A172 (cell line): ENCODE measurements at regions not wholly inside any gene's neighbourhood (a gene's known extent, or its start where the extent isn't known, plus 50 kb on each side); places are given as distances from the start of the nearest gene placed in this dataset.

Experiments
- DNase-seq: peaks from one replicate; pipeline ENCODE4 v3.0.0-alpha.2; 2015; ENCODE audit warnings: low spot score

- no peak for DNase-seq
Observed at GRCh38 chr13:62049992-62050391, 634.3 kb upstream of the PCDH20 start.

- no peak for DNase-seq
Observed at GRCh38 chr13:62046512-62046911, 630.9 kb upstream of the PCDH20 start.

GRCh38 chr13:62043600-62043999, 628.0 kb upstream of the PCDH20 start:
- DNase-seq = no peak

GRCh38 chr13:62040806-62041205, 625.2 kb upstream of the PCDH20 start:
- no peak for DNase-seq

- no peak for DNase-seq
Observed at GRCh38 chr13:62040078-62040477, 624.4 kb upstream of the PCDH20 start.

GRCh38 chr13:62038214-62038613, 622.6 kb upstream of the PCDH20 start:
- DNase-seq = no peak

GRCh38 chr13:62035981-62036380, 620.3 kb upstream of the PCDH20 start:
- no peak for DNase-seq

GRCh38 chr13:62033934-62034333, 618.3 kb upstream of the PCDH20 start:
- DNase-seq = peak; percentile 2

GRCh38 chr13:62022369-62022768, 606.7 kb upstream of the PCDH20 start:
- no peak for DNase-seq

GRCh38 chr13:62019858-62020257, 604.2 kb upstream of the PCDH20 start:
- DNase-seq = no peak

GRCh38 chr13:62014299-62014698, 598.6 kb upstream of the PCDH20 start:
- DNase-seq = peak; percentile 38

GRCh38 chr13:62003452-62003851, 587.8 kb upstream of the PCDH20 start:
- DNase-seq = no peak

GRCh38 chr13:61994174-61994573, 578.5 kb upstream of the PCDH20 start:
- DNase-seq = no peak

GRCh38 chr13:61989978-61990377, 574.3 kb upstream of the PCDH20 start:
- DNase-seq = no peak

GRCh38 chr13:61988810-61989209, 573.2 kb upstream of the PCDH20 start:
- no peak for DNase-seq

- DNase-seq = no peak
Observed at GRCh38 chr13:61975001-61975400, 559.4 kb upstream of the PCDH20 start.

GRCh38 chr13:61965756-61966155, 550.1 kb upstream of the PCDH20 start:
- no peak for DNase-seq

- no peak for DNase-seq
Observed at GRCh38 chr13:61960981-61961380, 545.3 kb upstream of the PCDH20 start.

- peak; percentile 39 for DNase-seq
Observed at GRCh38 chr13:61954092-61954491, 538.4 kb upstream of the PCDH20 start.

- no peak for DNase-seq
Observed at GRCh38 chr13:61950828-61951227, 535.2 kb upstream of the PCDH20 start.

- no peak for DNase-seq
Observed at GRCh38 chr13:61944329-61944929, 528.8 kb upstream of the PCDH20 start.

- DNase-seq = no peak
Observed at GRCh38 chr13:61935710-61936109, 520.1 kb upstream of the PCDH20 start.

- DNase-seq = no peak
Observed at GRCh38 chr13:61927648-61928047, 512.0 kb upstream of the PCDH20 start.

- no peak for DNase-seq
Observed at GRCh38 chr13:61918841-61919240, 503.2 kb upstream of the PCDH20 start.
